A549 (cell line): ENCODE measurements at regions not wholly inside any gene's neighbourhood (a gene's known extent, or its start where the extent isn't known, plus 50 kb on each side); places are given as distances from the start of the nearest gene placed in this dataset.

ENCODE experiments used
- BHLHE40 ChIP-seq: IDR thresholded peaks from 2 replicates; pipeline ENCODE4 v1.6.1; 2012; ENCODE audit warnings: low read depth, low read length, inconsistent platforms
- CTCF ChIP-seq: fragments of >200 bp; sonication (Bioruptor Twin); formaldehyde crosslinking; IDR thresholded peaks from 3 replicates; pipeline ENCODE4 v1.5.1; 2016
- EHF ChIP-seq: fragments of 250-450 bp; sonication (Bioruptor Pico); IDR thresholded peaks from 2 replicates; pipeline ENCODE4 v1.5.0; 2020; ENCODE audit warnings: mild to moderate bottlenecking
- JUN ChIP-seq, 2 experiments: fragments of >200 bp; sonication (Bioruptor Twin); formaldehyde crosslinking; IDR thresholded peaks; 2 replicates in 1 of 2; 3 replicates in 1 of 2; pipeline ENCODE4 v1.6.1; 2016 to 2017
- MAFK ChIP-seq: fragments of 450-650 bp; IDR thresholded peaks from 2 replicates; pipeline ENCODE4 v1.6.1; 2014; ENCODE audit not compliant: partially characterized antibody
- MAX ChIP-seq: IDR thresholded peaks from 2 replicates; pipeline ENCODE4 v1.6.1; 2012
- POLR2A ChIP-seq: IDR thresholded peaks from 2 replicates; pipeline ENCODE4 v1.6.1; 2012; ENCODE audit warnings: mild to moderate bottlenecking, low read length
- POLR2AphosphoS2 ChIP-seq: conservative IDR thresholded peaks from 2 replicates; pipeline ENCODE4 v1.6.1; 2012; ENCODE audit warnings: low read length, improper control_type of control experiment, inconsistent platforms
- TF ChIP-seq, protein P1 (sequence below): fragments of 200-600 bp; sonication (generic); IDR thresholded peaks from 2 replicates; pipeline ENCODE4 v1.6.1; 2016; ENCODE audit warnings: antibody characterized with exemption, mild to moderate bottlenecking, moderate library complexity
- TF ChIP-seq, protein P2 (sequence below): IDR thresholded peaks from 2 replicates; pipeline ENCODE4 v1.6.1; 2012; ENCODE audit warnings: low read depth, borderline replicate concordance

DNA sequence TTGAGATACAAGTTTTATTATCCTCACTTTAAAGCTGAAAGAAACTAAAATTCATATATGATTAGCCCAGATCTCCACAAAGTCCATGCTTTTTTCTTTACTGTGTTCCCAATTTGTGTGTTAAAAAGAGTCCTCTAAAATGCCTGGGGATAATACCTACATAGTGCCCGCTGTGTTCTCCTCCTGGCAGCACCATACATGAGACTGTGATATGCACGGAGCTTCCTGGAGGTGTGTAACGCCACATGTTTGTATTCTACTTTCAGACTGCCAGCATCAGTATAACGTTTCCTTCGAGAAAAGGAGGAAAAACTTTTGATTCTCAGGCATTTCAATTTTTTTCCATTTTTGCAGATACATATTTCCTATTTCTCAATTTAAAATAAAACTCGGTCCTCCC is 273.3 kb upstream of the TGFBR2 start:
- TF ChIP-seq CTCF (no peak), POLR2A (no peak), JUN (IDR thresholded peaks at IDR 0.05) (no peak), BHLHE40 (no peak), EHF (CRISPR knock-in tag) (no peak), MAX (no peak), MAFK (no peak), POLR2AphosphoS2 (no peak)
- TF ChIP-seq, protein P1, sequence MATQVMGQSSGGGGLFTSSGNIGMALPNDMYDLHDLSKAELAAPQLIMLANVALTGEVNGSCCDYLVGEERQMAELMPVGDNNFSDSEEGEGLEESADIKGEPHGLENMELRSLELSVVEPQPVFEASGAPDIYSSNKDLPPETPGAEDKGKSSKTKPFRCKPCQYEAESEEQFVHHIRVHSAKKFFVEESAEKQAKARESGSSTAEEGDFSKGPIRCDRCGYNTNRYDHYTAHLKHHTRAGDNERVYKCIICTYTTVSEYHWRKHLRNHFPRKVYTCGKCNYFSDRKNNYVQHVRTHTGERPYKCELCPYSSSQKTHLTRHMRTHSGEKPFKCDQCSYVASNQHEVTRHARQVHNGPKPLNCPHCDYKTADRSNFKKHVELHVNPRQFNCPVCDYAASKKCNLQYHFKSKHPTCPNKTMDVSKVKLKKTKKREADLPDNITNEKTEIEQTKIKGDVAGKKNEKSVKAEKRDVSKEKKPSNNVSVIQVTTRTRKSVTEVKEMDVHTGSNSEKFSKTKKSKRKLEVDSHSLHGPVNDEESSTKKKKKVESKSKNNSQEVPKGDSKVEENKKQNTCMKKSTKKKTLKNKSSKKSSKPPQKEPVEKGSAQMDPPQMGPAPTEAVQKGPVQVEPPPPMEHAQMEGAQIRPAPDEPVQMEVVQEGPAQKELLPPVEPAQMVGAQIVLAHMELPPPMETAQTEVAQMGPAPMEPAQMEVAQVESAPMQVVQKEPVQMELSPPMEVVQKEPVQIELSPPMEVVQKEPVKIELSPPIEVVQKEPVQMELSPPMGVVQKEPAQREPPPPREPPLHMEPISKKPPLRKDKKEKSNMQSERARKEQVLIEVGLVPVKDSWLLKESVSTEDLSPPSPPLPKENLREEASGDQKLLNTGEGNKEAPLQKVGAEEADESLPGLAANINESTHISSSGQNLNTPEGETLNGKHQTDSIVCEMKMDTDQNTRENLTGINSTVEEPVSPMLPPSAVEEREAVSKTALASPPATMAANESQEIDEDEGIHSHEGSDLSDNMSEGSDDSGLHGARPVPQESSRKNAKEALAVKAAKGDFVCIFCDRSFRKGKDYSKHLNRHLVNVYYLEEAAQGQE = no peak
- TF ChIP-seq, protein P2, sequence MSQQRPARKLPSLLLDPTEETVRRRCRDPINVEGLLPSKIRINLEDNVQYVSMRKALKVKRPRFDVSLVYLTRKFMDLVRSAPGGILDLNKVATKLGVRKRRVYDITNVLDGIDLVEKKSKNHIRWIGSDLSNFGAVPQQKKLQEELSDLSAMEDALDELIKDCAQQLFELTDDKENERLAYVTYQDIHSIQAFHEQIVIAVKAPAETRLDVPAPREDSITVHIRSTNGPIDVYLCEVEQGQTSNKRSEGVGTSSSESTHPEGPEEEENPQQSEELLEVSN = no peak
